GM19035 (cell line): ENCODE measurements at regions not wholly inside any gene's neighbourhood (a gene's known extent, or its start where the extent isn't known, plus 50 kb on each side); places are given as distances from the start of the nearest gene placed in this dataset.

Source experiments
- ATAC-seq: cut with Tn5 transposase; IDR thresholded peaks from one replicate; pipeline ENCODE4 v1.9.1; 2021; ENCODE audit not compliant: unreplicated experiment

- ATAC-seq: no peak
Measured at GRCh38 chr20:63087872-63088680, 81.3 kb upstream of the BHLHE23 start.

DNA sequence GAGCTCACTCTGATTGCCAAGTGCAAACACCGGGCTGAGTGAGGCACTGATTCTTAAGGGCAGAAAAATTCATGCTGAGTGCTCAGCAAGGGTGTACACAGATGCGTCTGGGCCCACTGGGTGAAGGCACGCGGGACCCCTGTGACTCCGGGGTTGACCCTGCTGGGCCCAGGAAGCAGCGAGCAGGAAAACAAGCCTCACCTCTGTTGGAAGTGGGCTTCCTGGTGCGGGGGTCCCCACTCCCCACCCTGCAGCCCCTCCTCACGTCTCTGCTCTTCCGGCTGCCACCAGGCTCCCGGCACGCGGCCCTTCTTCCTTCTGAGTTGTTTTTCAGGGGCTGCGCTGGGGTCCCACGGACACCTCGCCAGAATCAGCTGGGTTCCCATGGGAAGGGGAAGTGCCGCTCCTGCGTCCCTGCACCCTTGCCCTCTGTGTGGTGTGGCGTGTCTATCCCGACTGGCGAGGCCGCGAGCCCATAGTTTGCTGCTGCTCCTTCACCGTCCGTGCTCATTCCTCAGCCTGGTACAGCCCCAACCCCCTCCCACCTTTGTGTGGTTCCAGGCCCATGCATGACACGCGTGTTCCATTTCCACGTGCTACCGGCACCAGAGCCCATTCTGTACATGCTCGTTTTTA is 80.6 kb upstream of the BHLHE23 start:
- no peak for ATAC-seq

GRCh38 chr20:63086421-63087235 is 79.9 kb upstream of the BHLHE23 start:
- no peak for ATAC-seq

DNA sequence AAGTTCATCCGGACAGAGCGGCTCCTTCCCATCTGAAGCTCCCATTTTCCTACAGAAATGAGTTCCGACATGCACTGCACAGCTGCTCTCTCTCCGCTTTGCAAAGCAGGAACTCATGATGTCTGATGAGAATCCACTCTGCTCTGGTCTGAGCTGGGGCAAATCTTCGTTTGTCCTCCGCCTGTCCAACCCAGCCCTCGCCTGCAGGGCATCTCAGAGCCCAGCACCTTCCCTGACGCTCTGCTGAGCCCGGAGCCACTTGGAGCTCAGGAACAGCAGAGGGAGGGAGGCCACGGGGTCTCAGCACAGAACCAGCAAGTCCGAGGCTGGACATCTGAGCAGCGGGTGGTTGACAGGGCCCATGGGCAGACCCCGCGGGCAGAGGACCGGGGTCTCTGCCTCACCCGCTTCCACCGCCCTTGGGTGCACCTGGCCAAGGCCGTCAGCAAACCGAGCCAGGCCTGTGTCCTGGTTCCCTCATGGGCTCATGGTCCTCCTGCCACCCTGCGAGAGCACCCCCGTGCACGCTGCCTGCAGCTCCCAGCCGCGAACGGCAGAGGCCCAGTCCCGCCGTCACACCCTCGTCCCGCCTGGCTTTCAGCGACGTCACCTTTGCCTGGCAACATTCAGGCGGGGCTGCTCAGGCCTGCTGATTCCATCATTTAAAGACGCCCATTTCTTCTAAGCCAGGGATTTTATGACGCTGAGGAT is 78.5 kb upstream of the BHLHE23 start:
- no peak for ATAC-seq

- no peak for ATAC-seq
Measured at GRCh38 chr20:63084563-63084927, 77.8 kb upstream of the BHLHE23 start.

DNA sequence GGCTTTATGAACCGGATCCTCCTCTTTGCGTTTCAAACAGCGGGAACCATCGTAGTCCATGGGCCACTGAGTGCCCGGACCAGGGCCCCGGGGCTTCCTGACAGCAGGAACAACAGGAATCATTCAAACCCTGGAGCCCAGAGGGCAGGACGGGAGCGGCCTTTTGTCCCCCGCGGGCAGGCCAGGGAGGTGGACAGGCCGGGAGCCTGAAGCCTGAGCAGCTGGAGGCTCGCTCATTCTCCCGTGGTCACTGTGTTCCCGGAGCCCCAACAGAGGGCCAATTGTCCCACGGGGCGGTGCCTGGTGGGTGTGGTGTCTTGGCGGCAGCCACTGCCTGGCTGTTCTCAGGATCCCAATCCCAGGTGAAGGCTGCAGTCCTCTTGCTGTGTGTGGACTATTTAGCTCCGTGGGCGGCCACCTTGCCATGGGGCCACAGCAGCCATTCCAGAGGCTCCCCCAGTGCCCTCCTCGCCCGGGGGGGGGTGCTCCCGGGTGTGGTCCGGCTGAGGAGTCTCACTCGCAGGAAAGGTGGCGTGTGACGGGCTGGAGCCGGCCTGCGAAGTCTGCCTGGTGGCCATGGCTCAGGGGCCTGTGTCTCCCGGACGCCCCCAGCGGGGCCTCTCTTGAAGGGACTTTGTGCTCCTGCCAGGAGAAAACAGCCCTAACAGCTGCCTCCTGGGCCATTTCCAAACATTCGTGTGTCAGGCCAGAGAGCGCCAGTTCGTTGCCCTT is 77.2 kb upstream of the BHLHE23 start:
- ATAC-seq: no peak

GRCh38 chr20:63082939-63083735 is 76.4 kb upstream of the BHLHE23 start:
- no peak for ATAC-seq

GRCh38 chr20:63082308-63082938 is 75.7 kb upstream of the BHLHE23 start:
- ATAC-seq: no peak

DNA sequence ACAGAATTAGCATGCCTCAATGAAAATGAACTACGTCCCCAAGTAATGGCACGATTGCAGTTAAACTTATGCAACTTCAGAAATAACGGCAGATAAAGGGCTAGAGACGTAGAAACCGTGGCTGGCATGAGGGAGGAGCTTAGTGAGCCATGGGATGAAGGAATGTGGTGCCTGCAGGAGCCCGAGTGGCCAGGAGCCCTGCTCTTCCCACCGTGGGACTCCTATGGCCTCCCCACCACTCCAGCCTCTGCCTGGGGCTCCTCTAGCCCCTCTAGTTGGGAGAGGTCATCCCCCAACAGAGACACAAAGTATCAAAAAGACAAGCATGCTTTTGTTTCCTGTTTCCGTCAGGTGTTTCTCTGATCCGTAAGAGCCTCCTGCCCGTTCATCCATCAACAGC is 75.1 kb upstream of the BHLHE23 start:
- ATAC-seq: no peak

DNA sequence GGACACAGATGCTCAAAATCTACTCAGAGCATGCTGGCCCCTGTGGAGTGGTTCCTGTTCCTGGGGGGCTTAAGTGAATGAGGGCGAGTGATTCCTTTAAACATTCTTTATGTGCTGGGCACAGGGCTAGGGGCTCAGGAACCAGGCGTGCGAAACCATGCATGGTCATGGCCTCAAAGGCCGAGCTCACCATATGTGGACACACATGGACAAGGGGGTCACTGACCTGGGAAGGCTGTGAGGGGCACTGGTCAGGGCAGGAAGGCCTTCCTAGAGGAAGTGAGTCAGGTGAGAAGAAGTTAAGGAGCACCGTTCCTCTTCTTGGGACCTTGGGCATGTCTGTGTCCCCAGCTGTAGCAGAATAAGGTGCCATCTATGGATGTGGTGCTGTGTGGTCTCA is 74.6 kb upstream of the BHLHE23 start:
- ATAC-seq: no peak

DNA sequence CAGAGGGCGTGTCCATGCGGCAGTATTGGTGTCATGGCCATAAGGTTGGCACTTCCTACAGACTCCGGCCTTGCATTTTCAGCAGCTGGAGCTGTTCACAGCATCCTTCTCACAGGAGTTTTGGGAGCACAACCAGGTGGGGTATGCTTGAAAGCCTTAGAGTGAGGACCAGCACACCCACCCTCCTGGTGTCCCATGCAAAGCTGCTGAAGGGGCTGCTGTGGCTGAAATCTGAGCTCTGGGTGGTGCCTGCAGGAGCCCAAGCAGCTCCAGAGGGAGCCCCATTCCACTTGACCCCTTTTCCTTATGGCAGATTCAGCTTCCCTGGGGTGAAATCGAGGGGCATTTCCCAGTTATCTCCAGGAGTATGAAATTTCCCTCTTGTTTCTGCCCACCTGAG is 74.0 kb upstream of the BHLHE23 start:
- ATAC-seq: no peak

- ATAC-seq: no peak
Measured at GRCh38 chr20:63080411-63080810, 73.6 kb upstream of the BHLHE23 start.

- no peak for ATAC-seq
Measured at GRCh38 chr20:63079971-63080370, 73.2 kb upstream of the BHLHE23 start.

GRCh38 chr20:63077705-63078104 is 70.9 kb upstream of the BHLHE23 start:
- no peak for ATAC-seq

DNA sequence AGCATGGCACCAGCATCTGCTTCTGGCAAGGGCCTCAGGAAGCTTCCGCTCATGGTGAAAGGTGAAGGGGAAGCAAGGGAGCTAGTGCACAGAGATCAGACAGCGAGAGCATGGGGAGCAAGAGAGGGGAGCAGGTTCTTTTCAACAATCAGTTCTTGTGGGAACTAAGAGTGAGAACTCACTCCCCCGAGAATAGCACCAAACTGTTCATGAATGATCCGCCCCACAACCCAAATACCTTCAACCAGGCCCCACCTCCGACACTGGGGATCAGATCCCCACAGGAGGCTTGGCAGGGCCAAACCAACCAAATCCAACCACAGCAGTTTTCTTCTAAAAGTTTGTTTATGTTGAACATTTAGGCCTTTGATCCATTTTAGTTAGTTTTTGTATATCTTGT is 69.7 kb upstream of the BHLHE23 start:
- ATAC-seq: no peak

DNA sequence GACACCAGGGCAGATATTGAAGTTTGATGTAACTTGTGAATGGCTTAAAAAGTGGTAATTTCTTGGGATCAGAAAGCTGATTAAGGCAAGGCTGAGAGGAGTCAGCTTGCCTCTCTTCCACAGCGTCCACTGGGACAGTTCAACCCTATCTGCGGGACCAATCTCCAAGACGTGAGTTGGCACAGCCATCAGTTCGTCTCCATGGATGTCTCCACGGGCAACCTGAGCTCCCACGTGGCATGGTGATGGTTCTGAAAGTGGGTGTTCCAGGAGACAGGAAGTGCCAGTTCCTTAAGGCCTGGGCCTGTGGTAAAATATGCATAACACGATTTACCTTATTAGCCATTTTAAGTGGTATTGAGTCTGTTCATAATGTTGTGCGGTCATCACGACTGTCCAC is 67.9 kb upstream of the BHLHE23 start:
- no peak for ATAC-seq

GRCh38 chr20:63074182-63074581 is 67.4 kb upstream of the BHLHE23 start:
- ATAC-seq: no peak

DNA sequence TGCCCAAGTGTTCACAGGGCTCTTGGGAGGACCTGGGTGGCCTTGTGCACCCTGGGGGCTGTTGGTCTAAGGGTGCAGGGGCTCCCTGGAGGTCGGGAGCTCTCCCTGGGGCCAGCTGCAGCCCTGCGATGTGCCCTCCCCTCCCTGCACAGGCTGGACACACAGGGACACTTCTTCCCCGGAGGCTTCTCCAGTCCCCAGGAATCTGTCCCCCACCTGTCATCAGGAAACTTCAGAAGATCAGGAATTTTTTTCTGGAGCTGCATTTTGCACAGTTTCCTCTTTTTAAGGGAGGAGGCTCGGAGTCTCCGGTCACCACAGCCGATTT is 66.9 kb upstream of the BHLHE23 start:
- ATAC-seq: no peak

- ATAC-seq: no peak
Measured at GRCh38 chr20:63072991-63073737, 66.4 kb upstream of the BHLHE23 start.
